K562 (cell line): ENCODE measurements at regions not wholly inside any gene's neighbourhood (a gene's known extent, or its start where the extent isn't known, plus 50 kb on each side); places are given as distances from the start of the nearest gene placed in this dataset.

ENCODE experiments used
- ATAC-seq: fragments of 200-7000 bp; cut with Tn5 transposase; 3 replicates; pipeline ENCODE4 v1.9.1; 2020; ENCODE audit warnings: moderate library complexity
- BruUV-seq: library from RNA; stranded (reverse); fragments of 400-500 nt; replicated peaks from 2 replicates; lab custom pipeline; 2021; lab: Mats Ljungman, UMichigan
- CTCF ChIA-PET: fragments of 300-600 bp; formaldehyde crosslinking; extraction: SDS; loops from one replicate; lab custom pipeline; 2021; ENCODE audit warnings: low intra/inter-chr PET ratio; lab: Yijun Ruan, JAX
- POLR2A ChIA-PET: fragments of 300-600, 350-650 bp; sonication (Branson Sonifier 250); formaldehyde crosslinking; extraction: SDS; loops from one replicate; lab custom pipeline; 2021; ENCODE audit warnings: antibody characterized with exemption, inconsistent platforms; lab: Yijun Ruan, JAX
- DNase-seq, 4 experiments: peaks; one replicate each; pipeline versions ENCODE4 v3.0.0 to v3.0.0-alpha.2; 2011 to 2018; ENCODE audit warnings: low spot score in 3 of 4, mixed read lengths in 3 of 4; ENCODE audit errors: extremely low read depth in 1 of 4
- FAIRE-seq: peaks from 2 replicates; lab custom pipeline; 2011; peaks lifted over from hg19 to GRCh38; lab: Jason Lieb, UNC
- H2AFZ ChIP-seq: 2 replicates; pipeline ENCODE4 v1.6.0; 2011; ENCODE audit warnings: low read depth, low read length, control low read depth, inconsistent platforms
- H3K27ac ChIP-seq: fragments of 200-600 bp; 3 replicates; pipeline ENCODE4 v1.8.0; 2011; ENCODE audit warnings: low read depth, mild to moderate bottlenecking, control low read depth, inconsistent platforms, low read length, moderate library complexity, mixed read lengths; ENCODE audit errors: extremely low read depth
- H3K27me3 ChIP-seq, 2 experiments: fragments of 300-600 bp in 1 of 2; 2 replicates in 1 of 2; 3 replicates in 1 of 2; pipeline versions ENCODE4 v1.6.0 to v1.8.0; 2011; ENCODE audit warnings: inconsistent platforms in 2 of 2, low read length in 2 of 2, mild to moderate bottlenecking in 1 of 2, mixed read lengths in 1 of 2, moderate library complexity in 1 of 2; ENCODE audit not compliant: control insufficient read depth in 2 of 2, insufficient read depth in 2 of 2
- H3K36me3 ChIP-seq: fragments of 300-600 bp; 3 replicates; pipeline ENCODE4 v1.8.0; 2011; ENCODE audit warnings: mild to moderate bottlenecking, low read length, inconsistent platforms; ENCODE audit not compliant: control insufficient read depth, insufficient read depth
- H3K4me1 ChIP-seq, 2 experiments: fragments of 200-600 bp in 1 of 2; replicated peaks in 1 of 2; 2 replicates in 1 of 2; 3 replicates in 1 of 2; pipeline versions ENCODE4 v1.5.1 to v1.8.0; 2011; ENCODE audit warnings: inconsistent platforms in 2 of 2, low read length in 2 of 2, mild to moderate bottlenecking in 1 of 2, mixed read lengths in 1 of 2, moderate library complexity in 1 of 2; ENCODE audit not compliant: control insufficient read depth in 2 of 2, insufficient read depth in 2 of 2
- H3K4me2 ChIP-seq: 2 replicates; pipeline ENCODE4 v1.6.1; 2011; ENCODE audit warnings: low read length, control low read depth, inconsistent platforms, mixed read lengths; ENCODE audit not compliant: insufficient read depth
- H3K4me3 ChIP-seq: fragments of 200-600 bp; sonication (generic), shearing (Covaris generic); 2 replicates; pipeline ENCODE4 v1.5.1; 2016; ENCODE audit warnings: control low read depth, inconsistent platforms
- H3K79me2 ChIP-seq: fragments of 200-600 bp; 3 replicates; pipeline ENCODE4 v1.8.0; 2011; ENCODE audit warnings: low read length, inconsistent platforms; ENCODE audit not compliant: control insufficient read depth, insufficient read depth
- H3K9ac ChIP-seq, 2 experiments: 2 replicates each; pipeline versions ENCODE4 v1.6.0 to v1.6.1; 2011; ENCODE audit warnings: low read depth in 2 of 2, low read length in 2 of 2, control low read depth in 1 of 2, inconsistent platforms in 1 of 2, mild to moderate bottlenecking in 1 of 2, mixed read lengths in 1 of 2; ENCODE audit not compliant: insufficient read depth in 1 of 2
- H3K9me1 ChIP-seq: one replicate; pipeline ENCODE4 v1.6.0; 2011; ENCODE audit warnings: inconsistent platforms, mild to moderate bottlenecking, low read length, moderate library complexity; ENCODE audit not compliant: control insufficient read depth, insufficient read depth
- H3K9me3 ChIP-seq: replicated peaks from 2 replicates; pipeline ENCODE4 v1.5.1; 2011; ENCODE audit warnings: low read depth, low read length, inconsistent platforms; ENCODE audit not compliant: control insufficient read depth, insufficient read depth
- H4K20me1 ChIP-seq: replicated peaks from 2 replicates; pipeline ENCODE4 v1.6.1; 2011; ENCODE audit warnings: low read length, inconsistent platforms, mixed read lengths; ENCODE audit not compliant: control insufficient read depth, insufficient read depth
- NCOA1 ChIP-seq: fragments of 450-650 bp; IDR thresholded peaks from 2 replicates; pipeline ENCODE4 v1.6.1; 2016; ENCODE audit warnings: low read depth
- YY1 ChIP-seq, 3 experiments: IDR thresholded peaks; 2 replicates each; pipeline ENCODE4 v1.6.1; 2011; ENCODE audit warnings: low read length in 2 of 3, mild to moderate bottlenecking in 2 of 3, moderate library complexity in 2 of 3, borderline replicate concordance in 1 of 3, control low read depth in 1 of 3, low read depth in 1 of 3; ENCODE audit not compliant: insufficient read depth in 3 of 3, insufficient replicate concordance in 2 of 3, control insufficient read depth in 1 of 3, insufficient read length in 1 of 3; ENCODE audit errors: extremely low read depth in 1 of 3
- ZNF696 ChIP-seq: fragments of 250-450 bp; sonication (Bioruptor Pico); conservative IDR thresholded peaks from 2 replicates; pipeline ENCODE4 v1.4.0; 2020; ENCODE audit warnings: mild to moderate bottlenecking, moderate library complexity
- in situ Hi-C: fragments of 300-500 bp; cut with MboI; formaldehyde crosslinking; loops from 4 replicates; pipeline ENCODE4 v1.15.0; 2018; ENCODE audit warnings: inconsistent platforms, mixed read lengths
- intact Hi-C: fragments of 100-400 bp; cut with micrococcal nuclease; formaldehyde crosslinking; loops from 2 replicates; pipeline ENCODE4 v1.14.2; 2022
- TF ChIP-seq, protein P1 (sequence below): fragments of 450-650 bp; formaldehyde crosslinking; IDR thresholded peaks from 2 replicates; pipeline ENCODE4 v1.4.0; 2020; ENCODE audit warnings: mild to moderate bottlenecking, moderate library complexity
- TF ChIP-seq, protein P2 (sequence below): fragments of 250-450 bp; sonication (Bioruptor Pico); IDR thresholded peaks from 2 replicates; pipeline ENCODE4 v1.4.0; 2020; ENCODE audit warnings: borderline replicate concordance

DNA sequence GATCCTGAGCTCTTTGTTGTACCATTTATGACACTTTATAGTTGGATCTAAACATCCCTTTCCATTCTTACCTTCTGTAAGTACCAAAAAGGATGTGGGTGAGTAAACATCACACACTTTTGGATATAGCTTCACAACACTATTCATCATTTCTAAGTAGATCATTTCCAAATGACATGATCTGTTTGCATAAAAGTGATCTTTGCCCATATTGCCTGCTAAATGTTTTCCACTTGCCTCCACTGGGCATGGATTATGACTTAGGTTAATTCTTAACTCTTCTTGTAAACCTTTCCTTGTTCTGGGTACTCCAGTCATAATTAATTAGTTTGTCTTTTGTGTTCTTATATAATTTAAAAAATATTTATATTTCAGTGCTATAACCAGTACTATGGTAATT lies 244.9 kb upstream of the AGA start:
- Histone ChIP-seq H3K27me3 (no peaks in the 10 kb centered on the region), H3K4me2 (no peak overlapping the region), H2AFZ (no peak overlapping the region), H3K79me2 (no peaks in the 10 kb centered on the region), H3K9me1 (no peaks in the 10 kb centered on the region), H3K9me3 (no peaks in the 10 kb centered on the region), H3K36me3 (no peaks in the 10 kb centered on the region), H3K27ac (no peak overlapping the region), H4K20me1 (no peaks in the 10 kb centered on the region), H3K9ac (no peak overlapping the region), H3K4me1 (no peaks in the 10 kb centered on the region), H3K4me3 (no peak overlapping the region)
- in situ Hi-C loops (no loop called here), intact Hi-C loops (no loop called here)
- DNase-seq (no peak), ATAC-seq (no peak), FAIRE-seq (no peak)
- CTCF ChIA-PET = no interaction called here
- no TSS peak for BruUV-seq
- TF ChIP-seq NCOA1 (no peak), YY1 (IDR thresholded peaks at IDR 0.05; ENCODE audit: borderline replicate concordance in 1 of 3, control insufficient read depth in 1 of 3, extremely low read depth in 1 of 3, insufficient read depth in 3 of 3, insufficient read length in 1 of 3, insufficient replicate concordance in 2 of 3, low read depth in 1 of 3, low read length in 2 of 3) (no peak), ZNF696 (no peak)
- TF ChIP-seq, protein P1, sequence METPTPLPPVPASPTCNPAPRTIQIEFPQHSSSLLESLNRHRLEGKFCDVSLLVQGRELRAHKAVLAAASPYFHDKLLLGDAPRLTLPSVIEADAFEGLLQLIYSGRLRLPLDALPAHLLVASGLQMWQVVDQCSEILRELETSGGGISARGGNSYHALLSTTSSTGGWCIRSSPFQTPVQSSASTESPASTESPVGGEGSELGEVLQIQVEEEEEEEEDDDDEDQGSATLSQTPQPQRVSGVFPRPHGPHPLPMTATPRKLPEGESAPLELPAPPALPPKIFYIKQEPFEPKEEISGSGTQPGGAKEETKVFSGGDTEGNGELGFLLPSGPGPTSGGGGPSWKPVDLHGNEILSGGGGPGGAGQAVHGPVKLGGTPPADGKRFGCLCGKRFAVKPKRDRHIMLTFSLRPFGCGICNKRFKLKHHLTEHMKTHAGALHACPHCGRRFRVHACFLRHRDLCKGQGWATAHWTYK (CRISPR knock-in tag) = no peak
- TF ChIP-seq, protein P2, sequence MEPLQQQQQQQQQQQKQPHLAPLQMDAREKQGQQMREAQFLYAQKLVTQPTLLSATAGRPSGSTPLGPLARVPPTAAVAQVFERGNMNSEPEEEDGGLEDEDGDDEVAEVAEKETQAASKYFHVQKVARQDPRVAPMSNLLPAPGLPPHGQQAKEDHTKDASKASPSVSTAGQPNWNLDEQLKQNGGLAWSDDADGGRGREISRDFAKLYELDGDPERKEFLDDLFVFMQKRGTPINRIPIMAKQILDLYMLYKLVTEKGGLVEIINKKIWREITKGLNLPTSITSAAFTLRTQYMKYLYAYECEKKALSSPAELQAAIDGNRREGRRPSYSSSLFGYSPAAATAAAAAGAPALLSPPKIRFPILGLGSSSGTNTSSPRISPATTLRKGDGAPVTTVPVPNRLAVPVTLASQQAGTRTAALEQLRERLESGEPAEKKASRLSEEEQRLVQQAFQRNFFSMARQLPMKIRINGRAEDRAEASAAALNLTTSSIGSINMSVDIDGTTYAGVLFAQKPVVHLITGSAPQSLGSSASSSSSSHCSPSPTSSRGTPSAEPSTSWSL (CRISPR knock-in tag) = no peak
- POLR2A ChIA-PET = no interaction called here
